Stimulated activated CD8-positive, alpha-beta memory T cell treated with anti-CD3 and anti-CD28 coated beads, Interleukin-12 subunit alpha, Interleukin-12 subunit beta, amount 100 ng/mL, for 4 hours (primary cell): ENCODE measurements at regions not wholly inside any gene's neighbourhood (a gene's known extent, or its start where the extent isn't known, plus 50 kb on each side); places are given as distances from the start of the nearest gene placed in this dataset.

Experiments
- DNase-seq: peaks from one replicate; pipeline ENCODE4 v3.0.0-alpha.2; 2020; ENCODE audit warnings: low read depth

DNA sequence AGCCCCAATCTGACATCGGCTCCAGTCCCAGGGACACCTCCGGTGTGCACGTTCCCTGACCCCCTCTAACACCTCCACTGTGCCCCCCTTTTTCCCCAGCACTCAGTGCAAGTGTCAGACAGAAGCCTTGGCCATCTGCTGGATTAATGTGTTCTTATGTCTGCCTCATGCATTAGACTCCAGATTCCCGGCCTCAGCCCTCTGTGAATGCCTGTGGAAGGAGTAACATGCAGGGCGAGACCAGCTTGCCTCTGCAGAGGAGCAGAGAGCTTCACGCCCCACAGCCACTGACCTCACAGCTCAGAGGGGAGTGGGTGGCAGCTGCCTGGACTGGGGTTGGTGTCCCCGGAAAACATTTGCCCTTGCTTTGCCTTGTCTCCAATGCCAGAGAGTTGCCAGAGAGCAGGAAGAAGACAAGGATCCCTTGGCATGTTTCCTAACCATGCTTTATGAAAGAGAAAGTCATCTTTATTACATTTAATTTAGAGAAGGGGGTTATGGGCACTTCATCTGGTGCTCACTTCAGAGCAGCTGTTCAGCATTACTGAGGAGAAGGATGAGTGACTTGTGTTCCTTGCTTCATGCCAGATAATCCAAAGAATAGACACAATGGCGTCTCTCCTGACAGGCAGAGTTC, 91.6 kb upstream of the CXCL12 start:
- no peak for DNase-seq

DNA sequence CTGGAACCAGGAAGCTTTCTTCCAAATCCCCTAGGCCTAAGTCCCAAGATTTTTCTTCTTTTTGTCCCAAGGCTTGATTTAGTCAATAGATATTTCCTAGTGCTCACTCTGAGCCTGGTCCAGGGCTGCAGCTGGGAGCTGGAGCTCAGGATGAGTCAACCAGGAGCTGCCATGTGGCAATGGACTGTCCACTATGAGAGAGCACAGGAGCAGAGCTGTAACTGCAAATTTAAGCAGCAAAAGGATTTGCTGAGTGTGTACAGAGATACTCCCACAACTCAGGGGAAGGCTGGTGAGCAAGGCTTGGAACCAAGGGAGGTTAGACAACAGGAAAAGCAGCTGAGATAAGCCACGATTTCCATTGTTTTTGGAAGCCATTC, 92.1 kb upstream of the CXCL12 start:
- DNase-seq: no peak

DNA sequence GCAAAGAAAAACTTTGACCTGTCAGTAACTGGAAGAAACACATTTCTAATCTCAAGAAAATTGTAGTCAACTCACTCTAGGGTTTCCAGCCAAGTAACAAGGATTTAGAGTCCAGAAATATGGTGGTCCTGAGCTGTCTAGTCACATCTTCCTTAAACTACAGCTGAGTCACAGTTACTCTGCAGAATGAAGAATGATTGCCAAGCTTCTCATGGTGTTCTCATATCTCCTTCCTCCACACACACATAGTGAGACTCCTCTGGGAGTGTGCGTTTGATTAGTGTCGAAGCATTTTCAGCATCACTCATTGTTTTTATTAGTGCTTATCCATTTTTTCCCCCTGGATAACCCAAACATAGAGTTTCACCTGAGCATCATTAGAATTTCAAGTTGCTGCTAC, 93.1 kb upstream of the CXCL12 start:
- DNase-seq: no peak

DNA sequence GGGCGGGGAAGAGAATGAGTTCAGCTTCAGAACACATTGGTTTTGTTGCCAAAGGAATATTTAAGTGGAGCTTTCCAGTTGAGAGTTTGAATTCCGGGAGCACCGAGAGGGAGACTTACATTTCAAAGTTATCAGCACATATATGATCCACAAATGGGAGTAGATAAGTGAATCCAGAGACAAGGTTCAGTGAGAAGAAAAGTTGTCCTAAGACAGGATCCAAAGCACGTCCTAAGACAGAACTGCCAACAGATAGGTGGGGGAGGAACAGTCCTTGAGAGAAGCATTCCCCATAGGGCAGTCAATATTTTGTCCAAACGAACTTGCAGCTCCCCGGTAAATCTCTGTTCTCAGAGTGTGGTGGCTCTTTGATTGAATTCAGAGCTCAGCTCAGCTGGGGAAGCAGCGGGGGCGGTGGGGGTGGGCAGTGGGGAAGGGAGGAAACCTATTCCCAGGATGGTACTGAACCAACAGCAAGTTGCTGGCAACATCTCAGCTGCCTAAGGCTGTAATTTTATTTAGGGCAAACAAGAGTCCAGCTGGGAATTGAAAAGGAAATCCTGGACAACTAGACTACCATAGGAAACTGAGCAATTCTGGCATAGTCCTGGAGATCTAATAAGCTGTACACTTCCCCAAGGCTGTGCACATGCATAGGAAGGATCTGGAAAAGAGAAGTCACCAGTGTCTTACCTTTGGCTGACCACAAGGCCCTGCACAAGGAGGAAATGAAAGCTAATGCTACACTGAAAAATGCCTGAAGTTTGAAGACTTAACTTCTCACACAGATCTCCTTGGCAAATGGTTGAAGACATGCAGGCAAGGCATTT, 94.2 kb upstream of the CXCL12 start:
- no peak for DNase-seq

DNA sequence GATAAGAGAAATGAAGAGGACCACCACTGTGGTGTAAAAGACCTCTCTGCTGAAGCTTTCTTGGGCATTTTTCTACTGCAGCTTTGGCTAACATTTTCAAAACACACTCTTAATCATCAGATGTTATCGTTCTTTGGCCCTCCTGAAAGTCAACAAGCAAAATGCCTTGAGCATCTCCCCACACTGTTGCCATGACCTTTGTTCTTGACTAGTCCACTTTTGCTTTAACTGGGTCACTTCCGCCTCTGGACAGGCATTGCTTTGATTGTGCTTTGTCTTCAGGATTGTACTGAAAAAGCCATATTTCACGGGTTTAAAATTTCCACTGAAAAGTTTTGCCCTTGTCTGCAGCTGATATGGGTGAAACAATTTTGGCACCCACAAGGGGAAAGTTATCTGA, 107.8 kb upstream of the CXCL12 start:
- DNase-seq: no peak

DNA sequence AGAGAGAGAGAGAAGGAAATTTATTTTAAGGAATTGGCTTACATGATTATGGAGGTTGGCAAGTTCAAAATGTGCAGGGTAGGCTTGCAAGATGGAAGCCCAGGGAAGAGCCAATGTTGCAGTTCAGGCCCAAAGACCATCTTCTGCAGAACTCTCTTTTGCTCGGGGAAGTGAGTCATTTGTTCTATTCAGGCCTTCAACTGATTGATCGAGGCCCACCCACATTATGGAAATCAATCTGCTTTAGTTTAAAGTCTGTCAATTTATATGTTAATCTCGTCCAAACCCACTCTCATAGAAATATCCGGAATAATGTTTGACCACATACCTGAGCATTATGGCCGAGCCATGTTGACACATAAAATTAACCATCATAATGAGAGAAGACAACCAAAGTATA, 113.3 kb upstream of the CXCL12 start:
- no peak for DNase-seq

DNA sequence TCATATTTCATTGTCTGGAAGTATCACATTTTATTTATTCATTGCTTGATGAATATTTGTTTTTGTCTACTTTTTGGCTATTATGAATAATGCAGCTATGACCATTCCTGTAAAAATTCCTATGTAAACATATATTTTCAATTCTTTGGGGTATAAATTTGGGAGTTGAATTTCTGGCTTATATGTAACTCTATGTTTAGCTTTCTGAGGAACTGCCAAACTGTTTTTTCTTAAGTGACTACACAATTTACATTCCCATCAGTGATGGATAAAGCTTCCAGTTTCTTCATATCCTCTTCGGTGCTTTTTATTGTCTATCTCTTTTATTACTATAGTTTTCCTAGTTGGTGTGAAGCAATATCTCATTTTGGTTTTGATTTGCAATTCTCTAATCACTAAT, 115.6 kb upstream of the CXCL12 start:
- DNase-seq: no peak

DNA sequence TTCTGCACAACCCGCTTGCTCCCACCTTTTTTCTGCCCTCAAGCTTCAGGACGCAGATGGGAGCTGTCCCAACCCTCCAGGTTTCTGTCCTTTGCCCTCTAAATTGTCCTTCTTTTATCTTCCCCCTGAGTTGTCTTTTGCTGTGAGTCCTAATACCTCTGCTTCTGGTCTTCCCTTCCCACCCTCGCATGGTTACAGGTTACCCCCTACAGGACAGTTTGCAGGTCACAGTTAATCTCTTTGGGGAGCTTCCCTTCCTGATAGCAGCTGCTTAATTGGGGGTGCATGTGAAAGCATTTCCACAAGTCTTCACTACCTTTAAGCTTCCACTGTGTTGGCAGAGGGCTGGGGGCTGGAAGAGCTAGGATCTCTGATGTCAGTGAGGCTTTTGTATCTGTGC, 121.5 kb upstream of the CXCL12 start:
- no peak for DNase-seq

DNA sequence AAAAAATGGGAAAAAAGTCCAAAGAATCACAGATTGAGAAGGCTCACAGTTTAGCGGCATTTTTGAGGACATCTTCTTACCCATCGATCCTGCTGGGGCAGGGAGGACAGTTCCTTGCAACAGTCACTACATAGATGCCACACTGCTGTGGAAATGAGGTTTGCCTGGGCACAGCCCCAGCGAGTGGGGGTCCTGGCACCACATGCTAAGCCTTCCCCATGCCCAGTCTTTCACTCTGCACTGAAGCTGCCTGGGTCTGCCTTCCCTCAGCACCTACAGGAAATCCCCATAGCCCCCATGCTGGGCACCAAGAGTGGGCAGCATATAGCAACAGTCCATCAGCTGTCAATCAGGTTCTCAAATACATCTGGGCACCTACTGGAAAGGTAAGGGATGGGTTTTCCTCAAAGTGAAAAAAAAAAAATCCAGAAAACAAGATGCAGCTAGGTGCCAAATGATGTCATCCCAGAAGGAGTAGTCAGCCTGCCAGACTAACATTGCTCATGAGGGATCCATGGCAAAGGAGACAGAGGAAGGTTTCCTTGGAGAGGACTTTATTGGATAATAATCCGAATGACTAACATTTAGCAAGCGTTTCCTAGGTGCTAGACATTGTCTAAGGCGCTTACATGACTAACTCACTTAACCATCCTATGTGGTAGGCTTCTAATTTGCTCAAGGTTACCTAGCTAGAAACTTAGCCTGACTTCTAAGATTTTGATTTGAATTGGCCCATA, 125.7 kb upstream of the CXCL12 start:
- DNase-seq: no peak

DNA sequence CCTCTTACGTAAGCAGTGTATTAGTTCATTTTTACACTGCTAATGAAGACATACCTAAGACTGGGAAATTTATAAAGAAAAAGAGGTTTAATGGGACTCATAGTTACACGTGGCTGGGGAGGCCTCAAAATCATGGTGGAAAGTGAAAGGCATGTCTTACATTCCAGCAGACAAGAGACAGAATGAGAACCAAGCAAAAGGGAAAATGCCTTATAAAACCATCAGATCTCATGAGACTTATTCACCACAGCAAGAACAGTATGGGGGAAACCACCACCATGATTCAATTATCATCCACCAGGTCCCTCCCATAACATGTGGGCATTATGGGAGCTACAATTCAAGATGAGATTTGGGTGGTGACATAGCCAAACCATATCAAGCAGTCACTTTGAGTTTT, 126.3 kb upstream of the CXCL12 start:
- DNase-seq: no peak

DNA sequence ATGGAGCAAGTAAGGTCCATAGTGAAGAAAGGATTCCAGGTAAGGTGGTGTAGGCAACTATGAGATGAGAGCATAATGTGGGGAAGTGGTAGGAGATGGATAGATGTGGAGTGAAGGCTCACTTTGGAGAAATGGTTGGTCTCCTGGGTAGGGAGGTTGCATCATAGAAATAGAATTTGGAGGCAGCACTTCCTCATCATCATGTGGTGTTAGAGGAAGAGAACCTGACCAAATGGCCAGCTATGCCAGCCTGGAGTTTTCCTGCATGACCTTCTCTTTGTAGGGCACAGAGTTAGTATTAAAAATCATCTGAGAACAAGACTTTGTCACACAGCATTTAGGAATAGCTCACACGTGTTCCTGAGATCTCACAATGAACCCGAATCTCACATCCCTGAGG, 126.7 kb upstream of the CXCL12 start:
- DNase-seq: no peak

DNA sequence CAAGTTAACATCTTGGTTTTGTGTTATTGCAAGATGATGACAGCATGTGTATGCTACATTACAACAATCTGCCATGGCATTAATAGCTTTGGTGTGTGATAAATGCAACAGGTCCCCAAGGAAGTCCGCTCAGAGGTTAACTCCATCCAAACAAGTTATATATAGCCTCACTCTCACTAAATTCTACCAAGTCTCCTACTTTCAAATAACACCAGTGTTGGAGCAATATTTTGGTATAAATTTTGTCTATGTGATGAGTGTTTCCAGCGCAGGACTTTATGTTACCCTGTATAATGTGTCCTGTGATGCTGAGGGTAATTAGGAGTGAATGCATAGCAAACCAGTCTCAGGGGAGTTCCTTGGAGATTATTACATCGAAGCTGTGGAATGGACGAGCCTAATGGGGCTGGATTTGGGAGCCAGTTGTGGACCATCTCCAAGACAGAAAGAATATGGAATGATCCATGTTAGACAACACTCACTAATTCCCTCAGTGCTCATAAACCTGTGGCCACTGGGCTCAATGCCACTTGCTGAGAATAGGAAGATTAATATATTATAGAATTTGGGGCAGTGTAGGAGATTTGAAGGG, 127.6 kb upstream of the CXCL12 start:
- DNase-seq: no peak

DNA sequence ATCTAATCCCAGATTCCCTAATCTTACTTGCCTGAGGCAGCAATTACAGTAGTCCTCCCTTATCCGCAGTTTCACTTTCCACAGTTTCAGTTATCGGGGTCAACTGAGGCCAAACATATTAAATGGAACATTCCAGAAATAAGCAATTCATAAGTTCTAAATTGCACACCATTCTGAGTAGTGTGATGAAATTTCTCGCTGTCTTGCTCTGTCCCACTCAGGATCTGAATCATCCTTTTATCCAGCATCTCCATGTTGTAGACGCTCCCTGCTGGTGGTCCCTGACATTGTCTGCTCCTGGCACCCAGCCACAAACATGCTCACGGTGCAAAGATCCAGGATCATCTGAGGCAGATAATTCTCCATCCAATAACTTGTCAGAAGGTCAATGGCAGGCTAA, 128.7 kb upstream of the CXCL12 start:
- DNase-seq: no peak

DNA sequence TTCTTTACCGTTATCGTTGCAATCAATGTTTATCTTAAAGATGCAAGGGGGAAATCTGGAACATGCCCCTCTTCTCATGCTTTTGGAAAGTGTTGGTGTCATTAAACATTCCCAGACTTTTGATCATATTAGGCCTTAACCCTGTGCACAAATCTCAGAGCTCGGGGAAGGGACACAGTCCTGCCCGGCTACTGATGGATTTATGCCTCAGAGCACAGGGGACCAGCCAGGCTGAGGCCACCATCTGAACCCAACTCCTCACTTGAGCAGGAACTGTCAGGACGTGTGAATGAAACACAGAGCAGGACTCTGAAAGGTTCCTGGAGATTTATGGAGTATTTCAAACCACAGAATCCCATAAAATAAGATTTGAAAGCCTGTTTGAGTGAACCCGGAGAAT, 132.0 kb upstream of the CXCL12 start:
- DNase-seq: no peak

DNA sequence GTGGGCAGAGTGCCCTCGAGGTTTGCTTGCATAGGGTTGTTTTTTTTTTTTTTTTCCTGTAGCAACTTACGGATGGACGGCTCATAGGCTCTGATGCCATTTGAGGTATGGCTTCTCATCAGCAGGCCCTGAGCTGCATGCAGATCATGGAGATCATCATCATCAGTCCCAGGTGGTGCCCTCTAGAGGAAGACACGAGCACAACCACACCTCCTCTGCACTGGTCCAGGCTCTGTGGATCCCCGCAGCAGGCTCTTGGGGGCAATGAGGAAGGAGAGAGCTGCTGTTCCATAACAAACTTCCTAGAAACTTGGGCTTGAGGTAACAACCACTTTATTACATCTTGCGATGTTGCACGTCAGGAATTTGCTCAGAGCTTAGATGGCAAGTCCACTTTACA, 132.7 kb upstream of the CXCL12 start:
- no peak for DNase-seq

DNA sequence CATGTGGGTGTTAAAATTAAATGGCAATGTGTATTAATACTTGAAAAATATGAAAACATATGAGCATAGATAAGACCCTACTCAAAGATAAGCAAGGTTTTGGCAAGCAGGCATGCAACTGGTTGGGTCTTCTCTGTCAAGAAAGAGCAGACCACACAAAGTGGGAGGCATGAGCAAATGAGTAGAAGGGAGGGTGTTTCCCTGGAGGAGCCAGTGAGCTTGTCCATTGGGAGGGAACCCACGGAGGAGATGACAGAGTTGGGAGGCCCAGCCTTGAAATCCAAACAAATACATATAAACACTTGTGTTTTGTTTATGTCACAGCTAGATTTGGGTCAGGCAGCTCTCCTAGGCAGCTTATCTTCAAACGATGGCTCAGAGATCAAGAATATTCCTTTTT, 134.5 kb upstream of the CXCL12 start:
- no peak for DNase-seq

DNA sequence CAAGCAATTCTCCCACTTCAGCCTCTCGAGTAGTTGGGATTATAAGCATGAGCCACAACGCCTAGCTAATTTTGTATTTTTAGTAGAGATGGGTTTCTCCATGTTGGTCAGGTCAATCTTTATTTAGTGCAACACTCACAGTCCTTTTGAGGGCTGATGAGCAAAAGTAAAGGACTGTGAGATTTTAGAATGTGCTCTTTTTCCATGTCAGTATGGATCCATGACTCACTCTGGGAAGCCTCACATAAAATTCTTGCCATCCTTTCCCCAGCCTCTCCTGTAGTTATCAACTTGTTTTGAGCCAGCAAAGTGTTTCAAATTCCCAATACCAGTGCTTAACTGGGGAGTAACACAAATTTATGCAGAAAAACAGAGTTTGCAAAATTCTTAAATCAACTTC, 135.8 kb upstream of the CXCL12 start:
- no peak for DNase-seq

DNA sequence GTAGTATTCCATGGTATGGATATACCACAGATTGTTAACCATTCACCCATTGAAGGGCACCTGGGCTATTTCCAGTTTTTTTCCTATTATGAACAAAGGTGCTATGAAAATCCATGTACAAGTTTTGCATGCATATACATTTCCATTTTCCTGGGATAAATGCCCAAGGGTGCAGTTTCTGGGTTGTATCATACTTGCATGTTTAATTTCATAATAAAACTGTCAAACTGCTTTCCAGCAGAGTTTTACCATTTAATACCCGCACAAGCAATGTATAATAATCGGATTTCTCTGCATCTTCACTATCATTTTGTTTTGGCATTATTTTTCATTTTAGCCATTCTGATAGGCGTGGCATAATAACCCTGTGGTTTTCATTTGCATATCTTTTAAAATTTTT, 154.3 kb upstream of the CXCL12 start:
- DNase-seq: no peak

DNA sequence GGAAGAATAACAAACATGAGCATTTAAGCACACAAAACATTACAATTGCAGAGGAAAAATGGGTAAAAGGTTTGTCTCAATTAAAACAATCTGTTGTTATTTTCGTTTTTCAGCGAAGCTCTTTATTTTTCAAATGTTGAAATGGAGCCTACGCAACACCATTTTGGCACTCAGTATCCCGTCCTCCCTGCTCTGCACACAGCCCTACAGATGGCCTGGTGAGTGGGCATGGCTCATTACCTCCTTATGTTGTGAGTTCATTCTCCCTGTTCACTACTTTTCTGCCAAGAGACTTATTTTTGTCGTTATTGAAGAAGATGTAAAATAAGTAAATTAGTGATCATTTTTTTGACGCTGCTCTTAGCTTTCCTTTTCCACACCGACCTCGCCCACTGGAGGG, 167.8 kb upstream of the CXCL12 start:
- no peak for DNase-seq

DNA sequence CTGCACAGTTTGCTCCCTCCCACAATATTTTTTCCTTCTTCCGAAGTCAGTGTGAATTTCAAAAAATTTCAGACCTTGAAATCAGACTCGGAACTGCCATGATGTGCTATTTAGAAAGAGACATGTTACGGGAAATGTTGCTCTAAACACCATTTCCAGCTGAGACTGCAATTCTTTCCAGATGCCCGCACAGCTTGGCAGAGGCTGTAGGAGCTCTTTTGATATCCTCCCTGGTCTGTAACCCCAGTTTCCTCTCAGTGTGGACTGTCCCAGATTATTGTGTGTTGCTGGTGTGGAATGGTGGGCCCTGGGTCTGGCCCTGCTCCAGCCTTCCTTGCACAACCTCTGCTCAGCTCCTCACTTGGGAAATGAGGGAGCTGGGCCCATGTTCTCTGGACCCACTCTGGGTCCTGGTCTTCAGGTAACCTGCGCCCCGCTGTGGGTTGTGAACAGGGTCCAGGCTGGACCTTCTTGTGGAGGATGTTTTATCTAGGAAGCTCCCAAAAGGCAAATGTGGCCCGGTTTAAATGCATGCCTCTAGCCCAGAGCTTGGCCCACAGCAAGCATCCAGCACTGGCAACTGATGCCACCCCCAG, 172.8 kb upstream of the CXCL12 start:
- no peak for DNase-seq

DNA sequence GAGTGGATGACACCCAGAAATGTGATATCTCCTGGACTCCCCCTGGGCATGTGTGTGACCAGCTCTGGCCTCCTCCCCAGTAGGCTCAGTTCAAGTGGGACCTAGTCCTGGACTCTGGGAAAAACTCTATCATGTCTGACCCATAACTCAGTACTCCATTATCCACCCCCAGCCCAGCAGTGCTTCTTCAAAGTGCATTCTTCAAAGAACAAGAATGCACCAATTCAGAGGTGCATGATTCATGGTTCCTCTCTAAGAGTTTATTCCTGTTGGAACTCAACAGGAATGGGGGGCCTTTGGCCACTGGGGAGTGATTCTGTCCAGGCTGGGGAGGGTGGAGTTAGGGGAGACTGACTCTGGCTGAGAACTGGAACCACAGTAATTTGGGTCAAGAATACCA, 173.6 kb upstream of the CXCL12 start:
- no peak for DNase-seq

DNA sequence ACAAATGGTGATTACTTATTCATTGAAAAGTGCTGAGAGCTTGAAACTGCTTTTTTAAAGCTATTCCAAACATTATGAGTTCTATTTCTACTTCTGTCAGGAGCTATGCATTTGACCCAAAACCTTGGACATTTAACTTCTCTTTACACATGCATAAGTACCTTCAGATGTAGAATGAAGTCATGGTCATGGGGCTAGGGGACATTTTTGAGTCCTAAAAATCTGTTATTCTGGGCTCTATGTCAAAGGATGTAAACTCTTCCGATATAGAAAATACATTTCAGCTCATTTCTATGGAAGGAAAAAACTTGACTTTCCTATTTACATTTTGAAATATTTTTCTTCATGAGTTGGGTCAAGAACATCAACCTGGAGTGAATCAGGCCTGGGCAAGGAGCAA, 179.5 kb upstream of the CXCL12 start:
- DNase-seq: no peak

DNA sequence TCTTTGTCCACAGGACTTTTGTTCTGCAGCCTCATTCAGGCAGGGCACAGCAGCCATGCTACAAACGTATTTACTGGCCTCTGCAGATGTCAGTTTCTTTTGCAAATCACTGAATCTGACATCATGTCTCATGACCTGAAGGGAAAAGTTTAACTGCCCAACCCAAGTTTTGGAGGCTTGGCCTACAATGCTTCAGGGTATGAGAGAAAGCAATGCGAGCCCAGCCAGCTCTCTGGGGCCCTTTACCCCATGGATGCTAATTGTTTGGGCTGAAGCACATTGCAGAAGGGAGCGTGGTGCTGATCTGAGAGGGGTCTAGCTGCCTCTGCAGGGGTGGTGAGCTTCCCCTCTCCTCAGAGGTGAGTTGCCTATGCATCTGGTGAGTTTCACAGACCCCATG, 179.9 kb upstream of the CXCL12 start:
- no peak for DNase-seq
